H9 (cell line): ENCODE measurements at regions not wholly inside any gene's neighbourhood (a gene's known extent, or its start where the extent isn't known, plus 50 kb on each side); places are given as distances from the start of the nearest gene placed in this dataset.

Experiments
- DNase-seq: peaks from one replicate; pipeline ENCODE4 v3.0.0-alpha.2; 2017
- H2AFZ ChIP-seq: one replicate; pipeline ENCODE4 v1.6.1; 2013; ENCODE audit warnings: mild to moderate bottlenecking, low read length, control low read depth, moderate library complexity
- H2AK5ac ChIP-seq: 2 replicates; pipeline ENCODE4 v1.6.1; 2013; ENCODE audit warnings: low read length, control low read depth, mixed read lengths; ENCODE audit not compliant: insufficient read length
- H2BK120ac ChIP-seq: one replicate; pipeline ENCODE4 v1.6.1; 2013; ENCODE audit warnings: low read depth, mild to moderate bottlenecking, low read length, control low read depth, inconsistent platforms; ENCODE audit not compliant: poor library complexity, severe bottlenecking
- H2BK12ac ChIP-seq: 2 replicates; pipeline ENCODE4 v1.6.1; 2013; ENCODE audit warnings: low read length, control low read depth, mixed read lengths, low read depth; ENCODE audit not compliant: insufficient read length
- H2BK15ac ChIP-seq: 2 replicates; pipeline ENCODE4 v1.6.1; 2013; ENCODE audit warnings: low read depth, low read length, control low read depth
- H2BK20ac ChIP-seq: one replicate; pipeline ENCODE4 v1.6.1; 2013; ENCODE audit warnings: low read depth, mild to moderate bottlenecking, low read length, control low read depth, inconsistent platforms; ENCODE audit not compliant: poor library complexity, severe bottlenecking
- H2BK5ac ChIP-seq: 2 replicates; pipeline ENCODE4 v1.6.1; 2013; ENCODE audit warnings: low read length, control low read depth, mixed read lengths; ENCODE audit not compliant: insufficient read length
- H3K14ac ChIP-seq: 2 replicates; pipeline ENCODE4 v1.6.1; 2013; ENCODE audit warnings: low read length, control low read depth; ENCODE audit not compliant: insufficient read depth
- H3K18ac ChIP-seq: 2 replicates; pipeline ENCODE4 v1.6.1; 2013; ENCODE audit warnings: low read depth, mild to moderate bottlenecking, mixed read lengths, low read length, control low read depth; ENCODE audit not compliant: insufficient read length
- H3K23ac ChIP-seq: 2 replicates; pipeline ENCODE4 v1.6.1; 2013; ENCODE audit warnings: low read length, control low read depth, mixed read lengths, low read depth; ENCODE audit not compliant: insufficient read length
- H3K23me2 ChIP-seq: 2 replicates; pipeline ENCODE4 v1.6.1; 2013; ENCODE audit warnings: low read depth, mild to moderate bottlenecking, mixed read lengths, low read length, control low read depth; ENCODE audit not compliant: insufficient read length, poor library complexity, severe bottlenecking
- H3K27ac ChIP-seq: 2 replicates; pipeline ENCODE4 v1.5.1; 2013; ENCODE audit warnings: low read length, control low read depth, mixed read lengths, low read depth; ENCODE audit not compliant: insufficient read length
- H3K27me3 ChIP-seq: 2 replicates; pipeline ENCODE4 v1.6.1; 2013; ENCODE audit warnings: low read length, control low read depth, inconsistent platforms; ENCODE audit not compliant: insufficient read depth
- H3K4ac ChIP-seq: 2 replicates; pipeline ENCODE4 v1.6.1; 2013; ENCODE audit warnings: low read depth, mild to moderate bottlenecking, control low read depth, inconsistent platforms, low read length, moderate library complexity
- H3K4me1 ChIP-seq: 2 replicates; pipeline ENCODE4 v1.6.1; 2013; ENCODE audit warnings: low read length, control low read depth, inconsistent platforms; ENCODE audit not compliant: insufficient read depth
- H3K4me2 ChIP-seq: 2 replicates; pipeline ENCODE4 v1.6.1; 2013; ENCODE audit warnings: low read length, control low read depth, mixed read lengths; ENCODE audit not compliant: insufficient read length, insufficient read depth
- H3K56ac ChIP-seq: 2 replicates; pipeline ENCODE4 v1.6.1; 2013; ENCODE audit warnings: low read depth, mild to moderate bottlenecking, mixed read lengths, low read length, control low read depth; ENCODE audit not compliant: insufficient read length
- H3K79me1 ChIP-seq: 2 replicates; pipeline ENCODE4 v1.6.1; 2013; ENCODE audit warnings: low read depth, mild to moderate bottlenecking, moderate library complexity, low read length, control low read depth, inconsistent platforms; ENCODE audit not compliant: insufficient read depth, poor library complexity, severe bottlenecking
- H3K79me2 ChIP-seq: 2 replicates; pipeline ENCODE4 v1.6.1; 2013; ENCODE audit warnings: low read length, control low read depth, inconsistent platforms; ENCODE audit not compliant: insufficient read depth
- H3K9ac ChIP-seq: 2 replicates; pipeline ENCODE4 v1.6.1; 2013; ENCODE audit warnings: low read length, control low read depth, mixed read lengths; ENCODE audit not compliant: insufficient read length; ENCODE audit errors: extremely low read depth
- H3K9me3 ChIP-seq: one replicate; pipeline ENCODE4 v1.6.1; 2013; ENCODE audit warnings: low read depth, low read length, inconsistent platforms; ENCODE audit not compliant: control insufficient read depth
- H3T11ph ChIP-seq: one replicate; pipeline ENCODE4 v1.6.1; 2013; ENCODE audit warnings: mild to moderate bottlenecking, low read length, control low read depth, inconsistent platforms
- H4K20me1 ChIP-seq: one replicate; pipeline ENCODE4 v1.6.1; 2013; ENCODE audit not compliant: control insufficient read depth, insufficient read length, insufficient read depth
- H4K5ac ChIP-seq: 2 replicates; pipeline ENCODE4 v1.6.1; 2013; ENCODE audit warnings: low read depth, mild to moderate bottlenecking, mixed read lengths, low read length, control low read depth; ENCODE audit not compliant: insufficient read length
- H4K8ac ChIP-seq: replicated peaks from 2 replicates; pipeline ENCODE4 v1.6.1; 2013; ENCODE audit warnings: low read length, control low read depth, mixed read lengths, low read depth; ENCODE audit not compliant: insufficient read length
- H4K91ac ChIP-seq: 2 replicates; pipeline ENCODE4 v1.6.1; 2013; ENCODE audit warnings: low read depth, mild to moderate bottlenecking, moderate library complexity, mixed read lengths, low read length, control low read depth; ENCODE audit not compliant: insufficient read length
- H3K27ac Mint-ChIP-seq, 3 experiments: 2 replicates in 2 of 3; 3 replicates in 1 of 3; pipeline ENCODE4 v1.8.0; 2020 to 2021; ENCODE audit warnings: mixed read lengths in 3 of 3, mild to moderate bottlenecking in 1 of 3, moderate library complexity in 1 of 3
- H3K27me3 Mint-ChIP-seq: 2 replicates; pipeline ENCODE4 v1.8.0; 2021; ENCODE audit warnings: low read depth, mild to moderate bottlenecking, moderate library complexity, mixed read lengths
- H3K36me3 Mint-ChIP-seq, 3 experiments: 2 replicates in 2 of 3; 3 replicates in 1 of 3; pipeline ENCODE4 v1.8.0; 2020 to 2021; ENCODE audit warnings: low read depth in 3 of 3, mixed read lengths in 3 of 3; ENCODE audit not compliant: insufficient read depth in 1 of 3
- H3K4me1 Mint-ChIP-seq, 2 experiments: 2 replicates each; pipeline ENCODE4 v1.8.0; 2020; ENCODE audit warnings: mixed read lengths in 2 of 2
- H3K4me3 Mint-ChIP-seq, 2 experiments: 2 replicates in 1 of 2; 3 replicates in 1 of 2; pipeline ENCODE4 v1.8.0; 2020 to 2021; ENCODE audit warnings: mild to moderate bottlenecking in 2 of 2, mixed read lengths in 2 of 2, moderate library complexity in 1 of 2
- H3K9me3 Mint-ChIP-seq, 2 experiments: 2 replicates in 1 of 2; 3 replicates in 1 of 2; pipeline ENCODE4 v1.8.0; 2020; ENCODE audit warnings: mild to moderate bottlenecking in 2 of 2, mixed read lengths in 2 of 2, moderate library complexity in 1 of 2
- CTCF ChIP-seq: fragments of 200-600 bp; sonication (generic); conservative IDR thresholded peaks from 3 replicates; pipeline ENCODE4 v1.8.0; 2021; ENCODE audit warnings: antibody characterized with exemption, mild to moderate bottlenecking
- WGBS: extraction: QIAGEN DNeasy Blood & Tissue Kit; methylation state at CpG from one replicate; pipeline ENCODE4 v1.1.7; 2013; ENCODE audit warnings: missing lambda C conversion rate, low lambda C conversion rate, mixed read lengths; ENCODE audit not compliant: insufficient read length; ENCODE audit errors: extremely low coverage; 5-methylcytosine and 5-hydroxymethylcytosine counted together

GRCh38 chr9:129347316-129348120 is 169.5 kb upstream of the IER5L start:
- no peak overlapping the region for H2BK120ac ChIP-seq
- H3K9me3 ChIP-seq = no peaks in the 10 kb centered on the region
- no peak overlapping the region for H3K18ac ChIP-seq
- H3K4me2 ChIP-seq = no peak overlapping the region
- no peak overlapping the region for H4K8ac ChIP-seq
- no peak overlapping the region for H2AFZ ChIP-seq
- no CpG with 5 or more reads among the region's 21 CpGs for WGBS
- H3K9me3 Mint-ChIP-seq = no peaks in the 10 kb centered on the region
- no peaks in the 10 kb centered on the region for H4K20me1 ChIP-seq
- TF ChIP-seq CTCF = no peak
- H2BK20ac ChIP-seq = no peak overlapping the region
- no peak overlapping the region for H3K14ac ChIP-seq
- H3K79me2 ChIP-seq = no peaks in the 10 kb centered on the region
- no peaks in the 10 kb centered on the region; the same call in 1 of the 2 replicates for H3K4me1 ChIP-seq
- H3K27ac Mint-ChIP-seq = no peak overlapping the region
- no peaks in the 10 kb centered on the region for H3K79me1 ChIP-seq
- H3T11ph ChIP-seq = no peak overlapping the region
- H3K27me3 Mint-ChIP-seq = no peaks in the 10 kb centered on the region; the same call in 1 of the 2 replicates
- no peak overlapping the region for H4K5ac ChIP-seq
- H3K4me1 Mint-ChIP-seq = peaks cover 18 to 25% of the 10 kb centered on the region in 2 experiments
- H3K56ac ChIP-seq = no peak overlapping the region
- peaks cover 0 to 5% (median 0%) of the 10 kb centered on the region in 3 experiments; a peak in 1 of 7 replicates for H3K36me3 Mint-ChIP-seq
- H3K9ac ChIP-seq = no peak overlapping the region
- no peak overlapping the region for H2BK12ac ChIP-seq
- H2AK5ac ChIP-seq = no peak overlapping the region
- no peak overlapping the region for H2BK5ac ChIP-seq
- no peak overlapping the region for H3K23ac ChIP-seq
- no peak overlapping the region for H2BK15ac ChIP-seq
- no peak overlapping the region for H3K4ac ChIP-seq
- H3K23me2 ChIP-seq = peaks cover 12% of the 10 kb centered on the region
- H3K4me3 Mint-ChIP-seq = no peak overlapping the region
- DNase-seq = no peak
- no peaks in the 10 kb centered on the region for H3K27me3 ChIP-seq
- H4K91ac ChIP-seq = no peak overlapping the region
- H3K27ac ChIP-seq = no peak overlapping the region
